GM18873 (cell line): ENCODE measurements at regions not wholly inside any gene's neighbourhood (a gene's known extent, or its start where the extent isn't known, plus 50 kb on each side); places are given as distances from the start of the nearest gene placed in this dataset.

Experiments used
- ATAC-seq: cut with Tn5 transposase; IDR thresholded peaks from one replicate; pipeline ENCODE4 v1.9.1; 2021; ENCODE audit warnings: mild to moderate bottlenecking, moderate library complexity, moderate number of reproducible peaks; ENCODE audit not compliant: unreplicated experiment, low FRiP score

GRCh38 chr1:25106976-25107642, 125.2 kb downstream of the SYF2 start:
- ATAC-seq = no peak

GRCh38 chr1:25106352-25106751, 126.0 kb downstream of the SYF2 start:
- no peak for ATAC-seq

GRCh38 chr1:25105836-25106235, 126.5 kb downstream of the SYF2 start:
- no peak for ATAC-seq

- ATAC-seq = no peak
Observed at GRCh38 chr1:25104932-25105561, 127.3 kb downstream of the SYF2 start.

GRCh38 chr1:25103164-25103795, 129.0 kb downstream of the SYF2 start:
- ATAC-seq = no peak

GRCh38 chr1:25100151-25100833, 132.0 kb downstream of the SYF2 start:
- ATAC-seq = no peak

GRCh38 chr1:25099343-25099951, 132.9 kb downstream of the SYF2 start:
- no peak for ATAC-seq

- no peak for ATAC-seq
Observed at GRCh38 chr1:25098717-25099116, 133.6 kb downstream of the SYF2 start.

- no peak for ATAC-seq
Observed at GRCh38 chr1:25096307-25097150, 135.8 kb downstream of the SYF2 start.

- ATAC-seq = no peak
Observed at GRCh38 chr1:25095635-25096200, 136.6 kb downstream of the SYF2 start.

GRCh38 chr1:25094995-25095394, 137.3 kb downstream of the SYF2 start:
- ATAC-seq = no peak

GRCh38 chr1:25094229-25094628, 138.1 kb downstream of the SYF2 start:
- no peak for ATAC-seq

- ATAC-seq = no peak
Observed at GRCh38 chr1:25091658-25092057, 140.6 kb downstream of the SYF2 start.

GRCh38 chr1:25090707-25091422, 141.4 kb downstream of the SYF2 start:
- no peak for ATAC-seq

GRCh38 chr1:25089772-25090171, 142.5 kb downstream of the SYF2 start:
- no peak for ATAC-seq

GRCh38 chr1:25088946-25089345, 143.4 kb downstream of the SYF2 start:
- ATAC-seq = no peak

GRCh38 chr1:25088180-25088701, 144.1 kb downstream of the SYF2 start:
- ATAC-seq = no peak

GRCh38 chr1:25086518-25087079, 145.7 kb downstream of the SYF2 start:
- ATAC-seq = no peak
